ENCODE measurements at regions not wholly inside any gene's neighbourhood (a gene's known extent, or its start where the extent isn't known, plus 50 kb on each side); places are given as distances from the start of the nearest gene placed in this dataset.

DNA sequence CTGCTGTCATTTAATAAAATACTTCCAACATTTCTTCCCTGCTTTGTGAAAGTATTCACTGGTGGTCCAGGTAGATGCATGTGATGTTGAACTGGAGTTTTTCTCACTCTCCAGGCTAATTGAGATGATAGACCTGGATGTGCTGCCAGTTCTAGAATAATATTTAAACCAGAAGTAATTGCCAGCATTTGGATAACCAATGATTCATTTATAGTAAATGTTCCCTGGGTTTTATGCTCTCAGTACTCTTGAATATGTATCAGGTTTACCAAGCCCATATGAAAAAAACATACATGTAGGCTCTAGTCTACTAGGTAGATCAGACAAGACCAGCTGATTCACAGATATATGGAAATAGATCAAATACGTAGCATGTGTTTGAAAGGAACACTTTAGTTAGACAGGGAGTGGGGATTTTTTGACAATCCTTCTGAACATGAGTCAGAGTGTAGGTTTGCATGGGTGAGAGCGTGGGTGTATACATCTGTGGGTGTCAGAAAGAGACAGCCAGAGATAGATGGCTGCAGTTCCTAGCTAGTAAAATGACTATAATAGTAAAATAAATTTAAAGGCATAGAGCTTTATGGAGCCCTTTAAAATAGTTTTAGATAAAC is 115.1 kb downstream of the NAB1 start:
- TF ChIP-seq CTCF (conservative IDR thresholded peaks at IDR 0.05; ENCODE audit: low read depth, low read length): no peak
- no peak for TF ChIP-seq EZH2 (IDR thresholded peaks at IDR 0.05; ENCODE audit: borderline replicate concordance, low read depth, low read length, poor library complexity, severe bottlenecking)
